HG02943 (cell line): ENCODE measurements at regions not wholly inside any gene's neighbourhood (a gene's known extent, or its start where the extent isn't known, plus 50 kb on each side); places are given as distances from the start of the nearest gene placed in this dataset.
"Not testable (repeated sequence)": the region's sequence is repeated elsewhere in the genome, so short reads cannot be mapped to it uniquely, and the experiment has no call there.

ENCODE experiments used
- ATAC-seq: cut with Tn5 transposase; IDR thresholded peaks from one replicate; pipeline ENCODE4 v1.9.1; 2021; ENCODE audit warnings: mild to moderate bottlenecking, low read depth, moderate library complexity; ENCODE audit not compliant: unreplicated experiment

GRCh38 chr9:115517335-115518075 is 399.5 kb upstream of the TNC start:
- ATAC-seq = no peak

GRCh38 chr9:115520646-115521045 is 402.7 kb upstream of the TNC start:
- no peak for ATAC-seq

GRCh38 chr9:115522912-115523311 is 405.0 kb upstream of the TNC start:
- ATAC-seq = no peak

GRCh38 chr9:115524453-115525059 is 406.6 kb upstream of the TNC start:
- ATAC-seq = no peak

GRCh38 chr9:115525111-115526058 is 407.4 kb upstream of the TNC start:
- no peak for ATAC-seq

DNA sequence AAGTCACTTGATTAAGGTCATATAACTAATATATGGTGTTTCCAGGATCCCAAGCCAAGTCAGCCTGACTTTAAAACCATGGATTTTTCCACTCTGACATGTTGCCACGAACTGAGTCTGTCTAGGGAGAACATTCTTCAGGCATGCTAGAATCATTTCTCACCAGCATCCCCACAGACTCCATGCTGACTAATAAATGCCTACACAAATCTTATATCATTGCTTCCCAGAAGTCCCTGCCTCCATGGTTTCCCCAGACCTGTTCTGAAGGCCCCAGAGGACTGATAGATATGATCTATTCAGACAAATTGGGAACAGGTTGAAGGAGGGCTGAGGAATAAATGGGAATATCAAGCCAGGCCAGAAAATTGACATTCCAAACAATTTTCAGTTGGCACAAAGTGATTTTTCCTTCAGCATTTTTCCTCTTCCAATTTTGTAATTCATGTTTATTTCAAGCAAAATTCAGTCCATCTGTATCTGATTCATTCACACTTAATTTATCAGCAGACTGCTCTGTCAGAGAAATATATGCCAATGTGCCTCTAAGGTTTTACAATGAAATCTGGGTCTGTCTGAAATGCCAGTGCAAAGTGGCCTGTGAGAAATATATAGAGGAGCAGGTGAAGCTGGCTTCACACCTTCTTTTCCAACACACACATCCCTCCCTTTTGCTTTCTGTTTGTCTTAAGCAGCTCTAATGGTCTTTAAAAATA is 413.6 kb upstream of the TNC start:
- no peak for ATAC-seq

- no peak for ATAC-seq
Measured at GRCh38 chr9:115533511-115533910, 415.6 kb upstream of the TNC start.

DNA sequence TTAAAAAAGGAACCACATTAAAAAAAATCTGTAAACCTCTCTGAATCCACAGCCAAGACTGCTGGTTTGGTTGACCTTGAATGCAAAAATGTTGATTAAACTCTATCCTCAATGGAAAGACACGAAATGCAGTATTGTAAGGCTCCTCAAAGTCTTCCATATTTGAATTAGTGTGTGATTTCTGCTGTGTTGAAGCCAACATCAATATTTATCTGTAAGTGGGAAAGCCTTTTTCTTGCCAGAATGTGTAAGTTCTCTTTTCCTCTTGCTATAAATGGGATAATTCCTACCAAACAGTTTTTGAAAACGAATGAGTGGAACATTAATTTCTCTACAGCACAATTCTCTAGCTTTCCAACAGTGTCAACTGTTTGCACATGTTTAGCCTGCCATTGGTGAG is 422.1 kb upstream of the TNC start:
- no peak for ATAC-seq

DNA sequence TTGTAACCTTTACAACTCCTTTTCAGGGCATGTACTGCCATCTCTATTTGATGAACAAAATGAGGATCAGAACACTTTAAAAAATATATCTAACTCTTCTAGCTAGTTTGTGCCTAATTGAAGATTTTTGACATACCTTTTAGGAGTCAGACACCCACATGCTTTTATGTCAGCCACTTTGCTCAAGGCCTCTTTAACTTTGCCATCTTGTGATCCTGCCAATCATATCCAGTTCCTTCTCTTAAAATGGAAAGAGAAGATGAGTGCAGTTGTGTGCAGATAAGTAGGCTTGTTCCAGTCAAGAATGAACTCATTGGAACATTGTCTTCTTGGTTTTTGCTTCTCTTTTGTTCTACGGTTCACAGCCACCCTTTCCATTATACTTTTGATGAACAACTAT is 425.6 kb upstream of the TNC start:
- ATAC-seq = no peak

GRCh38 chr9:115548609-115549260 is 430.8 kb upstream of the TNC start:
- ATAC-seq = no peak

GRCh38 chr9:115551396-115551795 is 433.4 kb upstream of the TNC start:
- ATAC-seq = no peak

GRCh38 chr9:115553060-115553773 is 435.3 kb upstream of the TNC start:
- no peak for ATAC-seq

DNA sequence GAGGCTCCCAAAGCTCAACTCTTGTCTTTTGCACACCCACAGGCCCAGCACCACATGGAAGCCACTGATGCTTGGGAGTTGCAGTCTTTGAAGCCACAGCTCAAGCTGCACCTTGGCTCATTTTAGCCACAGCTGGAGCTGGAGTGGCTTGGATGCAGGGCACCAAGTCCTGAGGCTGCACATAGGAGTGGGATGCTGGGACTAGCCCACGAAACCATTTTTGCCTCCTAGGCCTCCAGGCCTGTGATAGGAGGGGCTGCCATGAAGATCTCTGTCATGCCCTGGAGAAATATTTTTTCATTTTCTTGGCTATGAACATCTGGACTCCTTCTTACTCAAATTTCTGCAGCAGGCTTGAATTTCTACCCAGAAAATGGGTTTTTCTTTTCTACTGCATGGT is 438.5 kb upstream of the TNC start:
- ATAC-seq = no peak

DNA sequence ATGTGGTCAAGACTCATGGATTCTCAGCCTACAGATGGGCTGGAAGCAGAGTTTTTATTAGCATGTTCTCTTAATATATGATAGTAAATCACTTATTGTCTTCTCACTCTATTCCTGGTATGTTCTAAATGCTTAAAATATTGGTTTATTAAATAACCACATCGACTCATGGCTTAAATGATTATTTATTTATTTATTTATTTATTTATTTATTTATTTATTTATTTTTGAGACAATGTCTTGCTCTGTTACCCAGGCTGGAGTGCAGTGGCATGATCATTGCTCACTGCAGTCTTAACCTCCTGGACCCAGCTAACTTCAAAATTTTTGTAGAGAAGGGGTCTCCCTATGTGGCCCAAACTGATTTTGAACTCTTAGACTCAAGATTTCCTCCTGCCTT is 457.2 kb upstream of the TNC start:
- no peak for ATAC-seq

GRCh38 chr9:115585458-115585857 is 467.5 kb upstream of the TNC start:
- not testable (repeated sequence) for ATAC-seq

DNA sequence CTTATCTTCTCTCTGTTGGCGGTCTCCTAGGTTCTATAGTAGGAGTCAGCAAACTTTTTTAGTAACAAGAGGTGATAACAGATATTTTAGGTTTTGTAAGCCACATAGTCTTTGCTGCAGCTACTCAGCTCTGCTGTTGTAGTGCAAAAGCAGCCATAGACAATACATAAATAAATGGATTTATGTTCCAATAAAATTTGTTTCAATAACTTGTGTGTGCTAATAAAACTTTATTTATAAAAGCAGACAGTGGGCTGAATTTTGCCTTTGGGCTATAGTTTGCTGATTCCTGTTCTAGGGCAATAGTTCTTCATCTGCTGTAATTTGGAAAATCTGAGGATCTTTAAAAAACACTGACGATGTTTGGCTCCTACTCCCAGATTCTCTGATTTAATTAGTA is 469.4 kb upstream of the TNC start:
- ATAC-seq = no peak

DNA sequence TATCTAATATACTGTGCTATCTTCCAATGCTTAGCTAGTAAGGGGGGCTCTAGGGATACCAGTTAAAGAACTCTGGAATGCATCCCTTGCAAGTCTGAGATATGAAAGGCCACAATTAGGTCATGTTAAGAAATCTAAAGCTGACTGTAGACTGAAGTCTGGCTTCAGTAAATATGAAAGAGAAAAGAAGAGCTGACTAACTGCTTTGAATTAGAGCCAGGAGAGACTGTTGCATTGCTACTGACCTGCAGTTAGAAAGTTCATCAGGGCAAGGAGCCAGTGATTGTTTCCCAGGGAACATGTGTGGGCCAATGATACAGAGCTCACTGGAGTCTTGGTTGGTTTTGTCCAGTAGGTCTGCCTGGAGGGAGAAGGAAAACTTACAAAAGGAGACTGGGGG is 472.1 kb upstream of the TNC start:
- no peak for ATAC-seq

DNA sequence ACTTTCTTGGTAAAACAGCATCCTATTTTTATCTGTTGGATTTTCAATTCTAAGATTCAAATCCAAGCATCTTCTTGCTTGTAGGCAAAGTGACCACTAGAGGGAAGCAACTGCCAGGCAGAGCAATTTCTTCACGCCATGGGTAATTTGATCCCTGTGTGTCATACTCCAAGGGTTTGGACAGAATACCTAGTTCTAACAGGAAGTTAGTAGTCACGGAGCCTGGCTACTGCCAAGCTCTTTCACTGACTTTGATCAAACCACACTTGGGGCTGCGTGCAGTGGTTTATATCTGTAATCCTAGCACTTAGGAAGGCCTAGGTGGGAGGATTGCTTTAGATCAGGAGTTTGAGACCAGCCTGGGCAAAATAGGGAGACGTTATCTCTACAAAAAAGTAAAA is 473.6 kb upstream of the TNC start:
- ATAC-seq = no peak

DNA sequence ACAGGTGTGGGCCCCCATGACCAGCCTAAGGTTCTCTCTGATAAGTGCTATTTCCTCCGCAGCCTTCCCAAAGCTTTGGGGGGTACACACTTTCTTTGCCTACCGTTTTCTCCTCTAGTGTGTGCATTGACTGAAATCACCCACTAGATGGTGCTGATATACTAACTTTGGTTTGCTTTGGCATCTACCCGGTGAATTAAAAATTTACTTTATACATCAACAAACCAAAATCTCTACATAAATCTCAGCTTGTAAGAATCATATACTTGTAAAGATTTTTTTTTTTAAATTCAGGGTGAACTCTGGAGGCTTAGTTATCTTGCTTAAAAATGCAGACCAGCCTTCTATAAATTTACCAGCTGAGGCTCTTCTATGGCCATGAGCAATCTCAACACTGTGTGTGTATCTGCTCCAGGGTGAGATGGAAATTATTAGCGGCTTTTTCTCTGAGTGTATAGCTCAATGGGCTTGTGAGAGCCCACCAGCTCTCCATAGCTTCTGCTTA is 475.7 kb upstream of the TNC start:
- no peak for ATAC-seq
